ENCODE measurements at regions not wholly inside any gene's neighbourhood (a gene's known extent, or its start where the extent isn't known, plus 50 kb on each side); places are given as distances from the start of the nearest gene placed in this dataset.

DNA sequence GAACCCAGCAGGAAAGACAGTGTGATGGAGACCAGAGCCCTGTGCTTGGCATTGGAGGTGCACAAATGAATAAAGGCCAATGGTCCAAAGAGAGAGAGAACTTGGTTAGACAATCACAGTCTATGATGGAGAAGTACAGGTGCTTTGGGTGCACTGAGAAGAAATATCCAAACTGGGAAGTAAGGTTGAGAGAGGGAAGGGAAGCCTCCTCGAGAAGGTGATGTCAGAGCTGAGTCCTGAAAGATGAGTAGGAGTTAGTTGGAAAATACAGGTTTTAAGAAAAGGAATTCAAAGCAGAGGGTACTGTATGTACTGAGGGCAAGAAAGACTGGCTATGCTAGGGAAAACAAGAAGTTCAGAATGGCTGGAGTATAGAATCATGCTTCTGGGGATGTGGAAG, 94.1 kb upstream of the CD53 start:
- TF ChIP-seq YY1 (tag by site-specific recombination; IDR thresholded peaks at IDR 0.05) (no peak), ZSCAN16 (tag by site-specific recombination; IDR thresholded peaks at IDR 0.05) (no peak), TRIM28 (IDR thresholded peaks at IDR 0.05; ENCODE audit: borderline replicate concordance, low read length) (no peak), ZNF335 (tag by site-specific recombination; conservative IDR thresholded peaks at IDR 0.05) (no peak), ZNF785 (tag by site-specific recombination; IDR thresholded peaks at IDR 0.05) (no peak), ZSCAN30 (tag by site-specific recombination; IDR thresholded peaks at IDR 0.05) (no peak), HOXA7 (CRISPR knock-in tag; IDR thresholded peaks at IDR 0.05; ENCODE audit: borderline replicate concordance) (no peak), ZNF549 (tag by site-specific recombination; IDR thresholded peaks at IDR 0.05) (no peak), SCRT2 (tag by site-specific recombination; IDR thresholded peaks at IDR 0.05) (no peak), ZNF274 (IDR thresholded peaks at IDR 0.05; ENCODE audit: low read length) (no peak), ZNF274 (tag by site-specific recombination; IDR thresholded peaks at IDR 0.05; ENCODE audit: borderline replicate concordance) (no peak), REPIN1 (tag by site-specific recombination; IDR thresholded peaks at IDR 0.05; ENCODE audit: low read depth) (no peak), ZNF768 (tag by site-specific recombination; IDR thresholded peaks at IDR 0.05) (no peak)
- TF ChIP-seq, protein P1, sequence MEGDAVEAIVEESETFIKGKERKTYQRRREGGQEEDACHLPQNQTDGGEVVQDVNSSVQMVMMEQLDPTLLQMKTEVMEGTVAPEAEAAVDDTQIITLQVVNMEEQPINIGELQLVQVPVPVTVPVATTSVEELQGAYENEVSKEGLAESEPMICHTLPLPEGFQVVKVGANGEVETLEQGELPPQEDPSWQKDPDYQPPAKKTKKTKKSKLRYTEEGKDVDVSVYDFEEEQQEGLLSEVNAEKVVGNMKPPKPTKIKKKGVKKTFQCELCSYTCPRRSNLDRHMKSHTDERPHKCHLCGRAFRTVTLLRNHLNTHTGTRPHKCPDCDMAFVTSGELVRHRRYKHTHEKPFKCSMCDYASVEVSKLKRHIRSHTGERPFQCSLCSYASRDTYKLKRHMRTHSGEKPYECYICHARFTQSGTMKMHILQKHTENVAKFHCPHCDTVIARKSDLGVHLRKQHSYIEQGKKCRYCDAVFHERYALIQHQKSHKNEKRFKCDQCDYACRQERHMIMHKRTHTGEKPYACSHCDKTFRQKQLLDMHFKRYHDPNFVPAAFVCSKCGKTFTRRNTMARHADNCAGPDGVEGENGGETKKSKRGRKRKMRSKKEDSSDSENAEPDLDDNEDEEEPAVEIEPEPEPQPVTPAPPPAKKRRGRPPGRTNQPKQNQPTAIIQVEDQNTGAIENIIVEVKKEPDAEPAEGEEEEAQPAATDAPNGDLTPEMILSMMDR (tag by site-specific recombination; IDR thresholded peaks at IDR 0.05), result no peak
- TF ChIP-seq, protein P2, sequence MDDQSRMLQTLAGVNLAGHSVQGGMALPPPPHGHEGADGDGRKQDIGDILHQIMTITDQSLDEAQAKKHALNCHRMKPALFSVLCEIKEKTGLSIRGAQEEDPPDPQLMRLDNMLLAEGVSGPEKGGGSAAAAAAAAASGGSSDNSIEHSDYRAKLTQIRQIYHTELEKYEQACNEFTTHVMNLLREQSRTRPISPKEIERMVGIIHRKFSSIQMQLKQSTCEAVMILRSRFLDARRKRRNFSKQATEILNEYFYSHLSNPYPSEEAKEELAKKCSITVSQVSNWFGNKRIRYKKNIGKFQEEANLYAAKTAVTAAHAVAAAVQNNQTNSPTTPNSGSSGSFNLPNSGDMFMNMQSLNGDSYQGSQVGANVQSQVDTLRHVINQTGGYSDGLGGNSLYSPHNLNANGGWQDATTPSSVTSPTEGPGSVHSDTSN (CRISPR knock-in tag; IDR thresholded peaks at IDR 0.05), result no peak

Data from HEK293 (cell line).